GM21515 (cell line): ENCODE measurements at regions not wholly inside any gene's neighbourhood (a gene's known extent, or its start where the extent isn't known, plus 50 kb on each side); places are given as distances from the start of the nearest gene placed in this dataset.
"Not testable (repeated sequence)": the region's sequence is repeated elsewhere in the genome, so short reads cannot be mapped to it uniquely, and the experiment has no call there.

Experiments
- ATAC-seq: cut with Tn5 transposase; IDR thresholded peaks from one replicate; pipeline ENCODE4 v1.9.1; 2021; ENCODE audit not compliant: unreplicated experiment

- no peak for ATAC-seq
Observed at GRCh38 chr10:9229702-9230244, 1175.3 kb downstream of the GATA3 start.

- no peak for ATAC-seq
Observed at GRCh38 chr10:9230625-9231024, 1176.1 kb downstream of the GATA3 start.

- ATAC-seq, result no peak
Observed at GRCh38 chr10:9234191-9234590, 1179.7 kb downstream of the GATA3 start.

- ATAC-seq, result no peak
Observed at GRCh38 chr10:9238041-9238440, 1183.6 kb downstream of the GATA3 start.

- ATAC-seq, result no peak
Observed at GRCh38 chr10:9239298-9239697, 1184.8 kb downstream of the GATA3 start.

- ATAC-seq, result no peak
Observed at GRCh38 chr10:9243941-9244411, 1189.5 kb downstream of the GATA3 start.

GRCh38 chr10:9244864-9245263 lies 1190.4 kb downstream of the GATA3 start:
- ATAC-seq, result no peak

- ATAC-seq, result no peak
Observed at GRCh38 chr10:9253121-9253520, 1198.6 kb downstream of the GATA3 start.

GRCh38 chr10:9254353-9254752 lies 1199.9 kb downstream of the GATA3 start:
- no peak for ATAC-seq

- ATAC-seq, result no peak
Observed at GRCh38 chr10:9260690-9261089, 1206.2 kb downstream of the GATA3 start.

GRCh38 chr10:9262770-9263169 lies 1208.3 kb downstream of the GATA3 start:
- no peak for ATAC-seq

- ATAC-seq, result no peak
Observed at GRCh38 chr10:9268176-9268575, 1213.7 kb downstream of the GATA3 start.

GRCh38 chr10:9273126-9273833 lies 1218.8 kb downstream of the GATA3 start:
- ATAC-seq, result not testable (repeated sequence)

GRCh38 chr10:9274206-9274755 lies 1219.8 kb downstream of the GATA3 start:
- ATAC-seq, result no peak

GRCh38 chr10:9275861-9276260 lies 1221.4 kb downstream of the GATA3 start:
- no peak for ATAC-seq

GRCh38 chr10:9285690-9286089 lies 1231.2 kb downstream of the GATA3 start:
- no peak for ATAC-seq

- ATAC-seq, result no peak
Observed at GRCh38 chr10:9289811-9290210, 1235.3 kb downstream of the GATA3 start.

GRCh38 chr10:9291081-9291480 lies 1236.6 kb downstream of the GATA3 start:
- no peak for ATAC-seq

GRCh38 chr10:9294132-9294663 lies 1239.7 kb downstream of the GATA3 start:
- no peak for ATAC-seq

GRCh38 chr10:9294865-9295264 lies 1240.4 kb downstream of the GATA3 start:
- ATAC-seq, result peak; percentile 84

GRCh38 chr10:9296190-9296589 lies 1241.7 kb downstream of the GATA3 start:
- no peak for ATAC-seq

- no peak for ATAC-seq
Observed at GRCh38 chr10:9297580-9297979, 1243.1 kb downstream of the GATA3 start.
